ENCODE measurements at regions not wholly inside any gene's neighbourhood (a gene's known extent, or its start where the extent isn't known, plus 50 kb on each side); places are given as distances from the start of the nearest gene placed in this dataset.

DNA sequence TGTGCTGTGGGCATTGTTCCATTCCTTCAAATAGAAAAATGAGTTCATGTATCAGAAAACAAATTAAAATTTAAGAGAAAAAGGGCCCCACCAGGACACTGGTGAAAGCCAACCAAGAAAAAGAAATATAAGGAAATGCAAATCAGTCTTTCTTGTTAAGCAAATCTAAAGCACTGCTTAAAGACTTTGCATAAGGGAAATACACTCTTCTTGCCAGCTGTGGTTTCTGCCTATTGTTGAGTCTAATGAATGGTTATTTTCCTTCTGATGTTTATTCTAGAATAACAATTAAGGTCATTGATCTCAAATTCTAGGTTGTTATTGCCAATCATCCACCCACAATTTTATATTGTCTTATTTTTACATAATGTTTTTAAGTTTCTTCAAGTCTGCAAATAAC is 158.6 kb upstream of the SNX7 start:
- TF ChIP-seq, protein P1, sequence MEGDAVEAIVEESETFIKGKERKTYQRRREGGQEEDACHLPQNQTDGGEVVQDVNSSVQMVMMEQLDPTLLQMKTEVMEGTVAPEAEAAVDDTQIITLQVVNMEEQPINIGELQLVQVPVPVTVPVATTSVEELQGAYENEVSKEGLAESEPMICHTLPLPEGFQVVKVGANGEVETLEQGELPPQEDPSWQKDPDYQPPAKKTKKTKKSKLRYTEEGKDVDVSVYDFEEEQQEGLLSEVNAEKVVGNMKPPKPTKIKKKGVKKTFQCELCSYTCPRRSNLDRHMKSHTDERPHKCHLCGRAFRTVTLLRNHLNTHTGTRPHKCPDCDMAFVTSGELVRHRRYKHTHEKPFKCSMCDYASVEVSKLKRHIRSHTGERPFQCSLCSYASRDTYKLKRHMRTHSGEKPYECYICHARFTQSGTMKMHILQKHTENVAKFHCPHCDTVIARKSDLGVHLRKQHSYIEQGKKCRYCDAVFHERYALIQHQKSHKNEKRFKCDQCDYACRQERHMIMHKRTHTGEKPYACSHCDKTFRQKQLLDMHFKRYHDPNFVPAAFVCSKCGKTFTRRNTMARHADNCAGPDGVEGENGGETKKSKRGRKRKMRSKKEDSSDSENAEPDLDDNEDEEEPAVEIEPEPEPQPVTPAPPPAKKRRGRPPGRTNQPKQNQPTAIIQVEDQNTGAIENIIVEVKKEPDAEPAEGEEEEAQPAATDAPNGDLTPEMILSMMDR (IDR thresholded peaks at IDR 0.05): no peak
- no peak for TF ChIP-seq POLR2A (IDR thresholded peaks at IDR 0.05)

All from ovary (tissue), 3 donors.